Stimulated activated CD4-positive, alpha-beta T cell treated with anti-CD3 and anti-CD28 coated beads, Interleukin-15, amount 100 ng/mL, for 48 hours (primary cell): ENCODE measurements at regions not wholly inside any gene's neighbourhood (a gene's known extent, or its start where the extent isn't known, plus 50 kb on each side); places are given as distances from the start of the nearest gene placed in this dataset.
"Not testable (repeated sequence)": the region's sequence is repeated elsewhere in the genome, so short reads cannot be mapped to it uniquely, and the experiment has no call there.

Experiments used
- DNase-seq, 2 donors: peaks; one replicate each; pipeline ENCODE4 v3.0.0-alpha.2; 2020; ENCODE audit warnings: low read depth in 2 of 2

GRCh38 chr10:121378251-121378801, 219.9 kb downstream of the FGFR2 start:
- no peak for DNase-seq

GRCh38 chr10:121379013-121379412, 219.2 kb downstream of the FGFR2 start:
- no peak for DNase-seq

- DNase-seq, result no peak
Observed at GRCh38 chr10:121380211-121380610, 218.0 kb downstream of the FGFR2 start.

- not testable (repeated sequence) for DNase-seq
Observed at GRCh38 chr10:121382029-121382520, 216.2 kb downstream of the FGFR2 start.

GRCh38 chr10:121385136-121385535, 213.1 kb downstream of the FGFR2 start:
- no peak for DNase-seq

GRCh38 chr10:121392657-121393056, 205.6 kb downstream of the FGFR2 start:
- DNase-seq, result no peak

- no peak for DNase-seq
Observed at GRCh38 chr10:121393522-121393921, 204.7 kb downstream of the FGFR2 start.

GRCh38 chr10:121400507-121400906, 197.7 kb downstream of the FGFR2 start:
- not testable (repeated sequence) for DNase-seq

GRCh38 chr10:121403527-121403926, 194.7 kb downstream of the FGFR2 start:
- no peak for DNase-seq

GRCh38 chr10:121404611-121405010, 193.6 kb downstream of the FGFR2 start:
- no peak for DNase-seq

GRCh38 chr10:121405096-121405495, 193.1 kb downstream of the FGFR2 start:
- DNase-seq, result no peak

- DNase-seq, result no peak
Observed at GRCh38 chr10:121405549-121405948, 192.7 kb downstream of the FGFR2 start.

GRCh38 chr10:121405953-121406352, 192.3 kb downstream of the FGFR2 start:
- DNase-seq, result no peak

- no peak for DNase-seq
Observed at GRCh38 chr10:121406823-121407545, 191.3 kb downstream of the FGFR2 start.

- DNase-seq, result no peak
Observed at GRCh38 chr10:121409466-121410104, 188.7 kb downstream of the FGFR2 start.

GRCh38 chr10:121411004-121411403, 187.2 kb downstream of the FGFR2 start:
- DNase-seq, result no peak

GRCh38 chr10:121413951-121414350, 184.3 kb downstream of the FGFR2 start:
- no peak for DNase-seq

- DNase-seq, result no peak
Observed at GRCh38 chr10:121414366-121415062, 183.7 kb downstream of the FGFR2 start.

- DNase-seq, result no peak
Observed at GRCh38 chr10:121415063-121415399, 183.2 kb downstream of the FGFR2 start.

- no peak for DNase-seq
Observed at GRCh38 chr10:121416071-121416470, 182.2 kb downstream of the FGFR2 start.

- no peak for DNase-seq
Observed at GRCh38 chr10:121417298-121417697, 180.9 kb downstream of the FGFR2 start.

- DNase-seq, result no peak
Observed at GRCh38 chr10:121418126-121418777, 180.0 kb downstream of the FGFR2 start.
